GM23248 (cell line): ENCODE measurements at regions not wholly inside any gene's neighbourhood (a gene's known extent, or its start where the extent isn't known, plus 50 kb on each side); places are given as distances from the start of the nearest gene placed in this dataset.

Source experiments
- EZH2 ChIP-seq: fragments of 200-600 bp; sonication (generic); IDR thresholded peaks from 2 replicates; pipeline ENCODE4 v1.6.1; 2018; ENCODE audit warnings: antibody characterized with exemption, mild to moderate bottlenecking; ENCODE audit not compliant: insufficient read depth, poor library complexity, severe bottlenecking
- EZH2phosphoT487 ChIP-seq: fragments of 200-600 bp; sonication (generic); IDR thresholded peaks from 2 replicates; pipeline ENCODE4 v1.6.1; 2018; ENCODE audit warnings: antibody characterized with exemption, moderate library complexity, mild to moderate bottlenecking, low read depth; ENCODE audit not compliant: insufficient read depth

DNA sequence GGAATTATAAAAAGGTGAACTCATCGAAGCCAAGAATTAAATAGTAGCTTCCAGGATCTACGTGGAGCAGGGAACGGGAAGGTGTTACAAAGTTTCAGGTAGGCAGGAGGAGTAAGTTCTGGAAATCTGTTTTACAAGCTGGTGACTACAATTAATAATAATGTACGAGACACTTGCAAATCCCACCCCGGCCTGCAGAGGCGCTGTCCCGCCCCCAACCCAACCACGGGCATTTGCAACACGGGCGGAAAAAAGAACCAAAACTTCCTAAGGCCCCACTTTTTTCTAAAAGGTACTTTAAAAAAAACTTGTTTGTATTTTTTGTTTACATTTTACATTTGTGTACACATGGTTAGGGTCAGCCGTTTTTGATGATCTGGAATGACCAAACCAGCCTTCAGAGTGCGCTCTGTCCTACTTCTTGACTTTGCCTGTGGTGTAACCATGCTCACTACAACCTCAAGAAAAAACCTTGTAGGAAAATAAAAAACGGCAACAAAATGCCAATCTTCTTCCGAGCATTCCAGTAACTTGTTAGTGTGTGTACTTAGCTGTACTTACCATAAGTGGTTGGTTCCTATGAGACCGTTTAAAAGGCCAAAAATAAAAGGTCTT is 449.6 kb upstream of the B3GAT1 start:
- TF ChIP-seq EZH2 = no peak
- no peak for TF ChIP-seq EZH2phosphoT487
